Lung (tissue), 11 donors: ENCODE measurements at regions not wholly inside any gene's neighbourhood (a gene's known extent, or its start where the extent isn't known, plus 50 kb on each side); places are given as distances from the start of the nearest gene placed in this dataset.

ENCODE experiments used
- ATAC-seq: fragments of 200-7000 bp; cut with Tn5 transposase; one replicate; pipeline ENCODE4 v1.9.1; 2020; ENCODE audit warnings: moderate number of reproducible peaks; ENCODE audit not compliant: insufficient read depth, low FRiP score
- DNase-seq, 3 donors: peaks; one replicate each; pipeline ENCODE4 v3.0.0-alpha.2; 2013 to 2017
- H3K27ac ChIP-seq, 2 donors: one replicate each; pipeline ENCODE4 v1.5.1; 2013; ENCODE audit warnings: mild to moderate bottlenecking in 2 of 2, moderate library complexity in 2 of 2, control low read depth in 1 of 2, inconsistent platforms in 1 of 2, low read depth in 1 of 2, low read length in 1 of 2
- H3K27me3 ChIP-seq, 3 donors: one replicate each; pipeline ENCODE4 v1.5.1; 2013; ENCODE audit warnings: low read length in 2 of 3; ENCODE audit not compliant: control insufficient read depth in 3 of 3, insufficient read depth in 3 of 3
- H3K36me3 ChIP-seq, 4 donors: one replicate each; pipeline ENCODE4 v1.5.1; 2013; ENCODE audit warnings: low read length in 4 of 4, mild to moderate bottlenecking in 1 of 4, moderate library complexity in 1 of 4; ENCODE audit not compliant: control insufficient read depth in 4 of 4, insufficient read depth in 4 of 4
- H3K4me1 ChIP-seq, 5 donors: one replicate each; pipeline ENCODE4 v1.5.1; 2013; ENCODE audit warnings: low read length in 5 of 5, mild to moderate bottlenecking in 2 of 5, moderate library complexity in 1 of 5; ENCODE audit not compliant: control insufficient read depth in 5 of 5, insufficient read depth in 5 of 5
- H3K4me3 ChIP-seq: one replicate; pipeline ENCODE4 v1.5.1; 2013; ENCODE audit warnings: mild to moderate bottlenecking, control low read depth, moderate library complexity
- H3K9ac ChIP-seq, 2 donors: one replicate each; pipeline ENCODE4 v1.5.1; 2013; ENCODE audit warnings: low read length in 2 of 2, control low read depth in 1 of 2; ENCODE audit not compliant: insufficient read depth in 1 of 2
- H3K9me3 ChIP-seq, 4 donors: one replicate each; pipeline ENCODE4 v1.5.1; 2013; ENCODE audit warnings: low read length in 3 of 4, mild to moderate bottlenecking in 1 of 4, moderate library complexity in 1 of 4; ENCODE audit not compliant: control insufficient read depth in 4 of 4, insufficient read depth in 3 of 4
- CTCF ChIP-seq: IDR thresholded peaks from 2 replicates; pipeline ENCODE4 v1.5.1; 2012; ENCODE audit warnings: mild to moderate bottlenecking; ENCODE audit errors: control extremely low read depth, extremely low read depth
- WGBS, 2 donors: extraction: QIAGEN DNeasy Blood & Tissue Kit; methylation state at CpG; one replicate each; pipeline ENCODE4 v1.1.7; 2013; 5-methylcytosine and 5-hydroxymethylcytosine counted together
- donor health status: control.
- donor health status: control.
- donor health status: Bipolar disorder and iron deficiency.
- donor health status: healthy.
- donor health status: DM: yes; HTN: yes; CAD: no.

GRCh38 chr19:28990522-28990921 lies 222.4 kb downstream of the UQCRFS1 start:
- no peak for DNase-seq
- ATAC-seq: no peak

DNA sequence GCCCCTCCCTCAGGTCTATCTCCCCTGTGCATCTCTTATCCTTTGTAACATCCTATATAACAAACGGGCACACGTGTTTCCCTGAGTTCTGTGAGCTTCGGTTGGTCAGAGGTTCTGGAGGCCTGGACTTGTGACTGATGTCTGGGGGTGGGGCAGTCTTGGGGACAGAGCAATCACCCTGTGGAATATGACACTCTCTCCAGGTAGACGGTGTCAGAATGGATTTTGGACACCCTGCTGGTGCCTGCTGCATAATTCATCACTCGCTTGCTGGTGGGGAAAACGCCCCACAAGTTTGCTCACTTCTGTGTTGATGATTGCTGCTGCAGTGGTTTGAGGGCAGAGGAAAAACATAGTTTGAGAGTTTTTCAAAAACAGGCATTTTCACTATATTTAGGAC lies 223.2 kb downstream of the UQCRFS1 start:
- ATAC-seq: no peak
- 60 to 73% methylated on average over 6 of the region's 6 CpGs for WGBS, 2 donors

More at GRCh38 chr19:28990522-28990921, 222.4 kb downstream of the UQCRFS1 start:
- Histone ChIP-seq H3K9ac (no peak overlapping the region), H3K27ac (no peak overlapping the region), H3K4me1 (peaks cover 0 to 2% (median 0%) of the 10 kb centered on the region in 5 donors), H3K27me3 (no peaks in the 10 kb centered on the region), H3K36me3 (no peaks in the 10 kb centered on the region), H3K9me3 (peaks cover 0 to 16% (median 3%) of the 10 kb centered on the region in 4 donors), H3K4me3 (no peak overlapping the region)
- 29 to 31% methylated on average over 4 to 5 of the region's 5 CpGs for WGBS, 2 donors
- no peak for TF ChIP-seq CTCF

GRCh38 chr19:28988066-28988465 lies 224.9 kb downstream of the UQCRFS1 start:
- no peak overlapping the region for H3K27ac ChIP-seq
- WGBS, 2 donors: 91 to 92% methylated on average over 1 of the region's 1 CpG
- H3K27me3 ChIP-seq: no peaks in the 10 kb centered on the region
- peaks cover 0 to 10% (median 0%) of the 10 kb centered on the region in 4 donors for H3K9me3 ChIP-seq
- ATAC-seq (no peak), DNase-seq (no peak)
- H3K36me3 ChIP-seq: no peaks in the 10 kb centered on the region
- H3K9ac ChIP-seq: no peak overlapping the region
- no peak overlapping the region for H3K4me3 ChIP-seq
- TF ChIP-seq CTCF: no peak
- peaks cover 0 to 2% (median 0%) of the 10 kb centered on the region in 5 donors for H3K4me1 ChIP-seq

More for the DNA sequence above, 223.2 kb downstream of the UQCRFS1 start:
- Histone ChIP-seq H3K4me1 (peaks cover 0 to 2% (median 0%) of the 10 kb centered on the region in 5 donors), H3K4me3 (no peak overlapping the region), H3K36me3 (no peaks in the 10 kb centered on the region), H3K27me3 (no peaks in the 10 kb centered on the region), H3K9me3 (peaks cover 0 to 14% (median 3%) of the 10 kb centered on the region in 4 donors), H3K9ac (no peak overlapping the region), H3K27ac (no peak overlapping the region)
- no peak for TF ChIP-seq CTCF
- DNase-seq: no peak

GRCh38 chr19:28987177-28987576 lies 225.8 kb downstream of the UQCRFS1 start:
- Histone ChIP-seq H3K4me1 (peaks cover 0 to 2% (median 0%) of the 10 kb centered on the region in 5 donors), H3K27ac (no peak overlapping the region), H3K9ac (no peak overlapping the region), H3K36me3 (no peaks in the 10 kb centered on the region), H3K9me3 (peaks cover 0 to 5% (median 0%) of the 10 kb centered on the region in 4 donors), H3K4me3 (no peak overlapping the region), H3K27me3 (no peaks in the 10 kb centered on the region)
- ATAC-seq: no peak
- DNase-seq: no peak
- TF ChIP-seq CTCF: no peak
- WGBS, 2 donors: 80 to 82% methylated on average over 6 of the region's 6 CpGs
